HEK293 (cell line): ENCODE measurements at regions not wholly inside any gene's neighbourhood (a gene's known extent, or its start where the extent isn't known, plus 50 kb on each side); places are given as distances from the start of the nearest gene placed in this dataset.

ENCODE experiments used
- CTCF ChIA-PET: fragments of 350-600 bp; formaldehyde crosslinking; extraction: SDS; loops from one replicate; lab custom pipeline; 2021; ENCODE audit warnings: antibody characterized with exemption; lab: Yijun Ruan, JAX
- POLR2A ChIA-PET: fragments of 300-600 bp; formaldehyde crosslinking; extraction: SDS; loops from one replicate; lab custom pipeline; 2020; ENCODE audit warnings: antibody characterized with exemption, inconsistent platforms; lab: Yijun Ruan, JAX
- H3K27ac ChIP-seq: fragments of 200-500 bp; sonication (Bioruptor generic); 2 replicates; pipeline ENCODE4 v1.5.1; 2014; ENCODE audit warnings: low read depth, low read length, control low read depth, inconsistent platforms; ENCODE audit errors: extremely low read depth
- H3K36me3 ChIP-seq, 2 experiments: fragments of 200-500 bp in 1 of 2; sonication (Bioruptor generic) in 1 of 2; 1 replicate in 1 of 2; 2 replicates in 1 of 2; pipeline ENCODE4 v1.5.1; 2014 to 2017; ENCODE audit warnings: inconsistent platforms in 2 of 2, low read length in 2 of 2; ENCODE audit not compliant: control insufficient read depth in 2 of 2, insufficient read depth in 1 of 2
- H3K4me1 ChIP-seq: fragments of 200-500 bp; sonication (Bioruptor generic); 2 replicates; pipeline ENCODE4 v1.5.1; 2014; ENCODE audit warnings: mild to moderate bottlenecking, low read length, inconsistent platforms; ENCODE audit not compliant: control insufficient read depth, insufficient read depth
- H3K4me3 ChIP-seq: 2 replicates; pipeline ENCODE4 v1.5.1; 2011; ENCODE audit warnings: low read depth, mild to moderate bottlenecking, control low read depth, low read length, moderate library complexity
- H3K9me3 ChIP-seq: fragments of 200-500 bp; sonication (Bioruptor generic); 2 replicates; pipeline ENCODE4 v1.5.1; 2014; ENCODE audit warnings: low read depth, low read length, inconsistent platforms; ENCODE audit not compliant: control insufficient read depth, insufficient read depth
- FEZF1 ChIP-seq: fragments of 450-650 bp; formaldehyde crosslinking; IDR thresholded peaks from 2 replicates; pipeline ENCODE4 v1.5.1; 2016; ENCODE audit warnings: missing biosample characterization, missing genetic modification characterization
- ZBTB17 ChIP-seq: fragments of 450-650 bp; formaldehyde crosslinking; IDR thresholded peaks from 2 replicates; pipeline ENCODE4 v1.5.1; 2016; ENCODE audit warnings: missing biosample characterization, missing genetic modification characterization
- ZNF211 ChIP-seq: fragments of 450-650 bp; formaldehyde crosslinking; IDR thresholded peaks from 2 replicates; pipeline ENCODE4 v1.5.1; 2016; ENCODE audit warnings: low read depth, missing biosample characterization, missing genetic modification characterization
- ZNF248 ChIP-seq: fragments of 450-650 bp; formaldehyde crosslinking; IDR thresholded peaks from 2 replicates; pipeline ENCODE4 v1.5.1; 2017; ENCODE audit warnings: missing biosample characterization, missing genetic modification characterization
- ZNF292 ChIP-seq: fragments of 450-650 bp; formaldehyde crosslinking; IDR thresholded peaks from 2 replicates; pipeline ENCODE4 v1.5.1; 2016; ENCODE audit warnings: low read depth, missing biosample characterization, missing genetic modification characterization, borderline replicate concordance
- ZNF324 ChIP-seq: fragments of 450-650 bp; formaldehyde crosslinking; IDR thresholded peaks from 2 replicates; pipeline ENCODE4 v1.5.1; 2016; ENCODE audit warnings: missing biosample characterization, missing genetic modification characterization
- ZNF585B ChIP-seq: fragments of 450-650 bp; formaldehyde crosslinking; IDR thresholded peaks from 2 replicates; pipeline ENCODE4 v1.5.1; 2016; ENCODE audit warnings: missing biosample characterization, missing genetic modification characterization
- ZNF654 ChIP-seq: fragments of 450-650 bp; formaldehyde crosslinking; IDR thresholded peaks from 2 replicates; pipeline ENCODE4 v1.5.1; 2016; ENCODE audit warnings: low read depth, missing biosample characterization, missing genetic modification characterization
- ZNF776 ChIP-seq: fragments of 450-650 bp; formaldehyde crosslinking; IDR thresholded peaks from 2 replicates; pipeline ENCODE4 v1.5.0; 2017; ENCODE audit warnings: missing biosample characterization, missing genetic modification characterization, borderline replicate concordance
- ZNF785 ChIP-seq: fragments of 450-650 bp; formaldehyde crosslinking; IDR thresholded peaks from 2 replicates; pipeline ENCODE4 v1.5.1; 2016; ENCODE audit warnings: missing biosample characterization, missing genetic modification characterization
- TF ChIP-seq, protein P1 (sequence below): fragments of 450-650 bp; formaldehyde crosslinking; IDR thresholded peaks from 2 replicates; pipeline ENCODE4 v1.5.1; 2016; ENCODE audit warnings: missing biosample characterization, missing genetic modification characterization, borderline replicate concordance
- TF ChIP-seq, protein P2 (sequence below): fragments of 450-650 bp; formaldehyde crosslinking; IDR thresholded peaks from 2 replicates; pipeline ENCODE4 v1.5.1; 2016; ENCODE audit warnings: missing biosample characterization, missing genetic modification characterization, low read depth
- TF ChIP-seq, protein P3 (sequence below): fragments of 450-650 bp; formaldehyde crosslinking; IDR thresholded peaks from 2 replicates; pipeline ENCODE4 v1.5.1; 2017; ENCODE audit warnings: missing biosample characterization, missing genetic modification characterization
- TF ChIP-seq, protein P4 (sequence below): fragments of 450-650 bp; formaldehyde crosslinking; IDR thresholded peaks from 2 replicates; pipeline ENCODE4 v1.5.1; 2016; ENCODE audit warnings: missing biosample characterization, missing genetic modification characterization
- TF ChIP-seq, protein P5 (sequence below): fragments of 450-650 bp; formaldehyde crosslinking; IDR thresholded peaks from 2 replicates; pipeline ENCODE4 v1.5.1; 2017; ENCODE audit warnings: missing biosample characterization, missing genetic modification characterization
- TF ChIP-seq, protein P6 (sequence below): fragments of 450-650 bp; formaldehyde crosslinking; IDR thresholded peaks from 2 replicates; pipeline ENCODE4 v1.5.0; 2017; ENCODE audit warnings: missing biosample characterization, missing genetic modification characterization, borderline replicate concordance

DNA sequence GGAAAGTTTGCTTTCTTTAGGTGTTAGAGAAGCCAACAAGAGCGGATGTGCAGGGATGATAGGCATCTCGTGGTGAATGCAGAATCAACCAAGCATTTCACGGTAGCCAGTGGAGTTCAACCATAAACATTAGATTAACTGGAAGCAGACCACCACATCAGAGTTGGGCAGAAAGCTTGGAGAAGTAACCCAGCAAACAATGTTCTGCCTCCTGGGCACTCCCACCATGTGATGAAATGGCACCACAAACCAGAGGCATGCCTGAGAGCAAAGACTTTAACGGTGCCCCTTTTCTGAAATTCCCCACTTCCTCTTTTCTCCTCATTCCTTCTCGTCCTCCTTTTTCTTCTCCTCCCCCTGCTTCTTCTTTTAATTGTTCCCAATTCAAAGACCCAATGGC, 193.5 kb upstream of the ANKFN1 start (continued):
- TF ChIP-seq, protein P1, sequence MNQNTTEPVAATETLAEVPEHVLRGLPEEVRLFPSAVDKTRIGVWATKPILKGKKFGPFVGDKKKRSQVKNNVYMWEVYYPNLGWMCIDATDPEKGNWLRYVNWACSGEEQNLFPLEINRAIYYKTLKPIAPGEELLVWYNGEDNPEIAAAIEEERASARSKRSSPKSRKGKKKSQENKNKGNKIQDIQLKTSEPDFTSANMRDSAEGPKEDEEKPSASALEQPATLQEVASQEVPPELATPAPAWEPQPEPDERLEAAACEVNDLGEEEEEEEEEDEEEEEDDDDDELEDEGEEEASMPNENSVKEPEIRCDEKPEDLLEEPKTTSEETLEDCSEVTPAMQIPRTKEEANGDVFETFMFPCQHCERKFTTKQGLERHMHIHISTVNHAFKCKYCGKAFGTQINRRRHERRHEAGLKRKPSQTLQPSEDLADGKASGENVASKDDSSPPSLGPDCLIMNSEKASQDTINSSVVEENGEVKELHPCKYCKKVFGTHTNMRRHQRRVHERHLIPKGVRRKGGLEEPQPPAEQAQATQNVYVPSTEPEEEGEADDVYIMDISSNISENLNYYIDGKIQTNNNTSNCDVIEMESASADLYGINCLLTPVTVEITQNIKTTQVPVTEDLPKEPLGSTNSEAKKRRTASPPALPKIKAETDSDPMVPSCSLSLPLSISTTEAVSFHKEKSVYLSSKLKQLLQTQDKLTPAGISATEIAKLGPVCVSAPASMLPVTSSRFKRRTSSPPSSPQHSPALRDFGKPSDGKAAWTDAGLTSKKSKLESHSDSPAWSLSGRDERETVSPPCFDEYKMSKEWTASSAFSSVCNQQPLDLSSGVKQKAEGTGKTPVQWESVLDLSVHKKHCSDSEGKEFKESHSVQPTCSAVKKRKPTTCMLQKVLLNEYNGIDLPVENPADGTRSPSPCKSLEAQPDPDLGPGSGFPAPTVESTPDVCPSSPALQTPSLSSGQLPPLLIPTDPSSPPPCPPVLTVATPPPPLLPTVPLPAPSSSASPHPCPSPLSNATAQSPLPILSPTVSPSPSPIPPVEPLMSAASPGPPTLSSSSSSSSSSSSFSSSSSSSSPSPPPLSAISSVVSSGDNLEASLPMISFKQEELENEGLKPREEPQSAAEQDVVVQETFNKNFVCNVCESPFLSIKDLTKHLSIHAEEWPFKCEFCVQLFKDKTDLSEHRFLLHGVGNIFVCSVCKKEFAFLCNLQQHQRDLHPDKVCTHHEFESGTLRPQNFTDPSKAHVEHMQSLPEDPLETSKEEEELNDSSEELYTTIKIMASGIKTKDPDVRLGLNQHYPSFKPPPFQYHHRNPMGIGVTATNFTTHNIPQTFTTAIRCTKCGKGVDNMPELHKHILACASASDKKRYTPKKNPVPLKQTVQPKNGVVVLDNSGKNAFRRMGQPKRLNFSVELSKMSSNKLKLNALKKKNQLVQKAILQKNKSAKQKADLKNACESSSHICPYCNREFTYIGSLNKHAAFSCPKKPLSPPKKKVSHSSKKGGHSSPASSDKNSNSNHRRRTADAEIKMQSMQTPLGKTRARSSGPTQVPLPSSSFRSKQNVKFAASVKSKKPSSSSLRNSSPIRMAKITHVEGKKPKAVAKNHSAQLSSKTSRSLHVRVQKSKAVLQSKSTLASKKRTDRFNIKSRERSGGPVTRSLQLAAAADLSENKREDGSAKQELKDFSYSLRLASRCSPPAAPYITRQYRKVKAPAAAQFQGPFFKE (tag by site-specific recombination) = no peak
- TF ChIP-seq ZNF248 (tag by site-specific recombination) (no peak), ZNF785 (tag by site-specific recombination) (no peak), ZNF211 (tag by site-specific recombination) (no peak), ZNF585B (no peak), ZNF654 (tag by site-specific recombination) (no peak)
- TF ChIP-seq, protein P2, sequence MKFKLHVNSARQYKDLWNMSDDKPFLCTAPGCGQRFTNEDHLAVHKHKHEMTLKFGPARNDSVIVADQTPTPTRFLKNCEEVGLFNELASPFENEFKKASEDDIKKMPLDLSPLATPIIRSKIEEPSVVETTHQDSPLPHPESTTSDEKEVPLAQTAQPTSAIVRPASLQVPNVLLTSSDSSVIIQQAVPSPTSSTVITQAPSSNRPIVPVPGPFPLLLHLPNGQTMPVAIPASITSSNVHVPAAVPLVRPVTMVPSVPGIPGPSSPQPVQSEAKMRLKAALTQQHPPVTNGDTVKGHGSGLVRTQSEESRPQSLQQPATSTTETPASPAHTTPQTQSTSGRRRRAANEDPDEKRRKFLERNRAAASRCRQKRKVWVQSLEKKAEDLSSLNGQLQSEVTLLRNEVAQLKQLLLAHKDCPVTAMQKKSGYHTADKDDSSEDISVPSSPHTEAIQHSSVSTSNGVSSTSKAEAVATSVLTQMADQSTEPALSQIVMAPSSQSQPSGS = no peak

DNA sequence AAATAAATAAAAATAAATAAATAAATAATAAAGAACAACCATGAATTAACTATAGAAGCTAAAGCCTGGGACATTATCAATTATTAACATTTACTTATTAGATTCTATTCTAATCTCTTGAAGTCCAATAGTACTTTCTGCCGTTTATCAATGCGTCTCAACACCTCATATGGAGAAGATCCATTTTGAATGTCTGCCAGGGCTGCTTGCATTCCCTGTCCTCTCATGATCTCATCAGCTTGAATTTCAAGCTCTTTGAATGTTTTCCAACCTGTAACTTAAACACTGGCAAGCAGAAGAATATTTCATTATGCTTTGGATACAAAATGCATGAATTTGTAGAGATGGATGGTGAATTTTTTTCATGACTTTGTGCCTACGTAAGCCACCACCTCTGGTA, 191.9 kb upstream of the ANKFN1 start:
- H3K9me3 ChIP-seq = no peaks in the 10 kb centered on the region
- no peaks in the 10 kb centered on the region for H3K4me1 ChIP-seq
- no peak overlapping the region for H3K27ac ChIP-seq
- no peaks in the 10 kb centered on the region for H3K36me3 ChIP-seq
- ChIA-PET POLR2A (no interaction called here), CTCF (no interaction called here)
- H3K4me3 ChIP-seq = no peak overlapping the region
- TF ChIP-seq ZNF776 (tag by site-specific recombination) = no peak
- TF ChIP-seq, protein P3, sequence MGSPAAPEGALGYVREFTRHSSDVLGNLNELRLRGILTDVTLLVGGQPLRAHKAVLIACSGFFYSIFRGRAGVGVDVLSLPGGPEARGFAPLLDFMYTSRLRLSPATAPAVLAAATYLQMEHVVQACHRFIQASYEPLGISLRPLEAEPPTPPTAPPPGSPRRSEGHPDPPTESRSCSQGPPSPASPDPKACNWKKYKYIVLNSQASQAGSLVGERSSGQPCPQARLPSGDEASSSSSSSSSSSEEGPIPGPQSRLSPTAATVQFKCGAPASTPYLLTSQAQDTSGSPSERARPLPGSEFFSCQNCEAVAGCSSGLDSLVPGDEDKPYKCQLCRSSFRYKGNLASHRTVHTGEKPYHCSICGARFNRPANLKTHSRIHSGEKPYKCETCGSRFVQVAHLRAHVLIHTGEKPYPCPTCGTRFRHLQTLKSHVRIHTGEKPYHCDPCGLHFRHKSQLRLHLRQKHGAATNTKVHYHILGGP (tag by site-specific recombination) = no peak
- no peak for TF ChIP-seq ZNF292 (tag by site-specific recombination)
- no peak for TF ChIP-seq FEZF1 (tag by site-specific recombination)
- TF ChIP-seq, protein P1 (tag by site-specific recombination) = no peak
- no peak for TF ChIP-seq ZNF324
- TF ChIP-seq, protein P4, sequence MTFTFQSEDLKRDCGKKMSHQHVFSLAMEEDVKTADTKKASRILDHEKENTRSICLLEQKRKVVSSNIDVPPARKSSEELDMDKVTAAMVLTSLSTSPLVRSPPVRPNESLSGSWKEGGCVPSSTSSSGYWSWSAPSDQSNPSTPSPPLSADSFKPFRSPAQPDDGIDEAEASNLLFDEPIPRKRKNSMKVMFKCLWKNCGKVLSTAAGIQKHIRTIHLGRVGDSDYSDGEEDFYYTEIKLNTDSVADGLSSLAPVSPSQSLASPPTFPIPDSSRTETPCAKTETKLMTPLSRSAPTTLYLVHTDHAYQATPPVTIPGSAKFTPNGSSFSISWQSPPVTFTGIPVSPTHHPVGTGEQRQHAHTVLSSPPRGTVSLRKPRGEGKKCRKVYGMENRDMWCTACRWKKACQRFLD (tag by site-specific recombination) = no peak
- TF ChIP-seq, protein P5, sequence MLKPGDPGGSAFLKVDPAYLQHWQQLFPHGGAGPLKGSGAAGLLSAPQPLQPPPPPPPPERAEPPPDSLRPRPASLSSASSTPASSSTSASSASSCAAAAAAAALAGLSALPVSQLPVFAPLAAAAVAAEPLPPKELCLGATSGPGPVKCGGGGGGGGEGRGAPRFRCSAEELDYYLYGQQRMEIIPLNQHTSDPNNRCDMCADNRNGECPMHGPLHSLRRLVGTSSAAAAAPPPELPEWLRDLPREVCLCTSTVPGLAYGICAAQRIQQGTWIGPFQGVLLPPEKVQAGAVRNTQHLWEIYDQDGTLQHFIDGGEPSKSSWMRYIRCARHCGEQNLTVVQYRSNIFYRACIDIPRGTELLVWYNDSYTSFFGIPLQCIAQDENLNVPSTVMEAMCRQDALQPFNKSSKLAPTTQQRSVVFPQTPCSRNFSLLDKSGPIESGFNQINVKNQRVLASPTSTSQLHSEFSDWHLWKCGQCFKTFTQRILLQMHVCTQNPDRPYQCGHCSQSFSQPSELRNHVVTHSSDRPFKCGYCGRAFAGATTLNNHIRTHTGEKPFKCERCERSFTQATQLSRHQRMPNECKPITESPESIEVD (tag by site-specific recombination) = no peak
- TF ChIP-seq, protein P6, sequence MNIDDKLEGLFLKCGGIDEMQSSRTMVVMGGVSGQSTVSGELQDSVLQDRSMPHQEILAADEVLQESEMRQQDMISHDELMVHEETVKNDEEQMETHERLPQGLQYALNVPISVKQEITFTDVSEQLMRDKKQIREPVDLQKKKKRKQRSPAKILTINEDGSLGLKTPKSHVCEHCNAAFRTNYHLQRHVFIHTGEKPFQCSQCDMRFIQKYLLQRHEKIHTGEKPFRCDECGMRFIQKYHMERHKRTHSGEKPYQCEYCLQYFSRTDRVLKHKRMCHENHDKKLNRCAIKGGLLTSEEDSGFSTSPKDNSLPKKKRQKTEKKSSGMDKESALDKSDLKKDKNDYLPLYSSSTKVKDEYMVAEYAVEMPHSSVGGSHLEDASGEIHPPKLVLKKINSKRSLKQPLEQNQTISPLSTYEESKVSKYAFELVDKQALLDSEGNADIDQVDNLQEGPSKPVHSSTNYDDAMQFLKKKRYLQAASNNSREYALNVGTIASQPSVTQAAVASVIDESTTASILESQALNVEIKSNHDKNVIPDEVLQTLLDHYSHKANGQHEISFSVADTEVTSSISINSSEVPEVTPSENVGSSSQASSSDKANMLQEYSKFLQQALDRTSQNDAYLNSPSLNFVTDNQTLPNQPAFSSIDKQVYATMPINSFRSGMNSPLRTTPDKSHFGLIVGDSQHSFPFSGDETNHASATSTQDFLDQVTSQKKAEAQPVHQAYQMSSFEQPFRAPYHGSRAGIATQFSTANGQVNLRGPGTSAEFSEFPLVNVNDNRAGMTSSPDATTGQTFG = no peak
- no peak for TF ChIP-seq ZBTB17 (tag by site-specific recombination)
